H1 (cell line): ENCODE measurements at regions not wholly inside any gene's neighbourhood (a gene's known extent, or its start where the extent isn't known, plus 50 kb on each side); places are given as distances from the start of the nearest gene placed in this dataset.

Experiments
- CTCF ChIA-PET: fragments of 300-600 bp; sonication (Branson Sonifier 250); formaldehyde crosslinking; loops from one replicate; lab custom pipeline; 2021; ENCODE audit not compliant: partially characterized antibody; lab: Charles Lee
- POLR2A ChIA-PET: fragments of 300-600 bp; sonication (Branson Sonifier 250); formaldehyde crosslinking; loops from one replicate; lab custom pipeline; 2021; ENCODE audit warnings: inconsistent platforms; ENCODE audit not compliant: partially characterized antibody; lab: Charles Lee
- DNase-seq, 2 experiments: peaks; one replicate each; pipeline versions ENCODE4 v3.0.0 to v3.0.0-alpha.2; 2010 to 2022; ENCODE audit warnings: low spot score in 2 of 2, low read depth in 1 of 2, mixed read lengths in 1 of 2
- FAIRE-seq: peaks from 2 replicates; lab custom pipeline; 2011; peaks lifted over from hg19 to GRCh38; lab: Jason Lieb, UNC
- H2AFZ ChIP-seq: 2 replicates; pipeline ENCODE4 v1.8.1; 2012; ENCODE audit warnings: low read length, inconsistent platforms
- H2AK5ac ChIP-seq: 2 replicates; pipeline ENCODE4 v1.6.1; 2013; ENCODE audit warnings: low read depth, low read length
- H2BK120ac ChIP-seq: replicated peaks from 2 replicates; pipeline ENCODE3; 2013; ENCODE audit warnings: low read depth, low read length, inconsistent platforms
- H2BK12ac ChIP-seq: 2 replicates; pipeline ENCODE4 v1.6.1; 2013; ENCODE audit warnings: low read depth, low read length
- H2BK15ac ChIP-seq: 2 replicates; pipeline ENCODE4 v1.6.1; 2013; ENCODE audit warnings: low read length
- H2BK20ac ChIP-seq: 2 replicates; pipeline ENCODE4 v1.6.1; 2013; ENCODE audit warnings: low read length
- H2BK5ac ChIP-seq: 2 replicates; pipeline ENCODE4 v1.6.1; 2013; ENCODE audit warnings: low read depth, low read length
- H3K14ac ChIP-seq: 2 replicates; pipeline ENCODE4 v1.6.1; 2013; ENCODE audit warnings: inconsistent platforms; ENCODE audit not compliant: insufficient read length
- H3K18ac ChIP-seq: 2 replicates; pipeline ENCODE4 v1.6.1; 2013; ENCODE audit warnings: low read length; ENCODE audit errors: extremely low read depth
- H3K23ac ChIP-seq: 2 replicates; pipeline ENCODE4 v1.6.1; 2013; ENCODE audit warnings: inconsistent platforms; ENCODE audit not compliant: insufficient read length
- H3K23me2 ChIP-seq: 2 replicates; pipeline ENCODE4 v1.6.1; 2013; ENCODE audit warnings: low read depth, low read length
- H3K27ac ChIP-seq: 2 replicates; pipeline ENCODE4 v1.6.1; 2011; ENCODE audit warnings: low read depth, low read length, inconsistent platforms
- H3K27me3 ChIP-seq, 4 experiments: replicated peaks in 1 of 4; 1 replicate in 1 of 4; 2 replicates in 3 of 4; pipeline versions ENCODE4 v1.6.1 to v1.8.1; 2011 to 2013; ENCODE audit warnings: low read length in 3 of 4, mild to moderate bottlenecking in 3 of 4, inconsistent platforms in 2 of 4, mixed read lengths in 2 of 4, moderate library complexity in 1 of 4; ENCODE audit not compliant: control insufficient read depth in 3 of 4, insufficient read depth in 3 of 4; ENCODE audit errors: extremely low read depth in 1 of 4
- H3K36me3 ChIP-seq, 4 experiments: 2 replicates each; pipeline versions ENCODE4 v1.6.1 to v1.8.1; 2011 to 2013; ENCODE audit warnings: mild to moderate bottlenecking in 4 of 4, low read length in 3 of 4, moderate library complexity in 2 of 4, control low read depth in 1 of 4, inconsistent platforms in 1 of 4; ENCODE audit not compliant: insufficient read depth in 4 of 4, control insufficient read depth in 2 of 4
- H3K4ac ChIP-seq: replicated peaks from 2 replicates; pipeline ENCODE3; 2013; ENCODE audit warnings: low read length, low read depth, mixed read lengths, inconsistent platforms; ENCODE audit not compliant: insufficient read length
- H3K4me1 ChIP-seq, 4 experiments: replicated peaks in 1 of 4; 1 replicate in 1 of 4; 2 replicates in 3 of 4; pipeline versions ENCODE4 v1.6.1 to v1.8.1; 2011 to 2013; ENCODE audit warnings: low read length in 3 of 4, inconsistent platforms in 2 of 4, mixed read lengths in 1 of 4; ENCODE audit not compliant: insufficient read depth in 4 of 4, control insufficient read depth in 3 of 4
- H3K4me2 ChIP-seq, 2 experiments: 2 replicates each; pipeline versions ENCODE4 v1.6.1 to v1.8.1; 2011 to 2013; ENCODE audit warnings: low read depth in 2 of 2, low read length in 2 of 2, control low read depth in 1 of 2, inconsistent platforms in 1 of 2, mild to moderate bottlenecking in 1 of 2; ENCODE audit not compliant: insufficient read depth in 1 of 2
- H3K4me3 ChIP-seq, 4 experiments: fragments of 200-600, 300-600 bp in 1 of 4; sonication (generic), shearing (Covaris generic), sonication (Bioruptor Twin) in 1 of 4; 2 replicates each; pipeline versions ENCODE4 v1.5.1 to v1.8.1; 2011 to 2016; ENCODE audit warnings: low read length in 4 of 4, low read depth in 3 of 4, control low read depth in 2 of 4, inconsistent platforms in 2 of 4, mild to moderate bottlenecking in 2 of 4, mixed read lengths in 1 of 4, moderate library complexity in 1 of 4; ENCODE audit not compliant: insufficient read depth in 2 of 4; ENCODE audit errors: extremely low read depth in 1 of 4
- H3K56ac ChIP-seq: replicated peaks from 2 replicates; pipeline ENCODE3; 2013; ENCODE audit warnings: low read depth, mild to moderate bottlenecking, mixed read lengths, low read length, inconsistent platforms; ENCODE audit not compliant: insufficient read length
- H3K79me1 ChIP-seq: 2 replicates; pipeline ENCODE4 v1.6.1; 2013; ENCODE audit warnings: low read depth, low read length, control low read depth
- H3K79me2 ChIP-seq, 2 experiments: 2 replicates each; pipeline versions ENCODE4 v1.6.1 to v1.8.1; 2012 to 2013; ENCODE audit warnings: low read length in 2 of 2, mild to moderate bottlenecking in 2 of 2, inconsistent platforms in 1 of 2; ENCODE audit not compliant: insufficient read depth in 2 of 2, control insufficient read depth in 1 of 2
- H3K9ac ChIP-seq, 4 experiments: replicated peaks in 1 of 4; 1 replicate in 1 of 4; 2 replicates in 3 of 4; pipeline versions ENCODE4 v1.6.1 to v1.8.1; 2011 to 2013; ENCODE audit warnings: low read depth in 3 of 4, low read length in 3 of 4, control low read depth in 2 of 4, mild to moderate bottlenecking in 2 of 4, moderate library complexity in 2 of 4, inconsistent platforms in 1 of 4; ENCODE audit errors: extremely low read depth in 1 of 4
- H3K9me3 ChIP-seq, 2 experiments: 2 replicates each; pipeline versions ENCODE4 v1.6.1 to v1.8.1; 2012 to 2013; ENCODE audit warnings: mild to moderate bottlenecking in 2 of 2, moderate library complexity in 2 of 2, control low read depth in 1 of 2, inconsistent platforms in 1 of 2, low read depth in 1 of 2, low read length in 1 of 2, mixed read lengths in 1 of 2; ENCODE audit not compliant: insufficient read depth in 2 of 2
- H4K20me1 ChIP-seq, 2 experiments: replicated peaks in 1 of 2; 2 replicates each; pipeline versions ENCODE3 to v1.8.1; 2011 to 2013; ENCODE audit warnings: inconsistent platforms in 2 of 2, low read length in 2 of 2, mild to moderate bottlenecking in 1 of 2; ENCODE audit not compliant: insufficient read depth in 2 of 2, control insufficient read depth in 1 of 2
- H4K5ac ChIP-seq: 2 replicates; pipeline ENCODE4 v1.6.1; 2013; ENCODE audit warnings: low read length, low read depth, mixed read lengths, inconsistent platforms; ENCODE audit not compliant: insufficient read length
- H4K8ac ChIP-seq: 2 replicates; pipeline ENCODE4 v1.8.0; 2013; ENCODE audit warnings: mild to moderate bottlenecking, moderate library complexity, low read length, inconsistent platforms; ENCODE audit not compliant: insufficient read depth; ENCODE audit errors: extremely low read depth
- H4K91ac ChIP-seq: replicated peaks from 2 replicates; pipeline ENCODE3; 2013; ENCODE audit warnings: low read length, mixed read lengths, inconsistent platforms; ENCODE audit not compliant: insufficient read length
- BACH1 ChIP-seq: IDR thresholded peaks from 2 replicates; pipeline ENCODE4 v1.6.1; 2012; ENCODE audit warnings: low read length, improper control_type of control experiment
- BCL11A ChIP-seq, 2 experiments: IDR thresholded peaks; one replicate each; pipeline ENCODE4 v1.6.1; 2011; ENCODE audit warnings: low read depth in 2 of 2, low read length in 2 of 2, mild to moderate bottlenecking in 2 of 2
- EGR1 ChIP-seq: IDR thresholded peaks from 2 replicates; pipeline ENCODE4 v1.6.1; 2011; ENCODE audit warnings: low read depth, low read length, borderline replicate concordance
- TAF1 ChIP-seq: IDR thresholded peaks from 2 replicates; pipeline ENCODE4 v1.6.1; 2011; ENCODE audit warnings: mild to moderate bottlenecking, low read depth, low read length
- TAF7 ChIP-seq: optimal IDR thresholded peaks from 2 replicates; pipeline ENCODE3; 2011; ENCODE audit warnings: low read depth, mild to moderate bottlenecking, inconsistent platforms, low read length, moderate library complexity, borderline replicate concordance
- WGBS, 2 experiments: shearing (Covaris generic) in 1 of 2; methylation state at CpG; one replicate each; pipeline versions ENCODE4 v1.1.6 to v1.1.7; 2013 to 2015; ENCODE audit warnings: low lambda C conversion rate in 2 of 2, mixed read lengths in 2 of 2, inconsistent platforms in 1 of 2, low coverage in 1 of 2, missing lambda C conversion rate in 1 of 2; ENCODE audit not compliant: insufficient replicate concordance in 2 of 2, insufficient coverage in 1 of 2, insufficient read length in 1 of 2; ENCODE audit errors: extremely low coverage in 1 of 2, missing lambda C conversion rate in 1 of 2; 5-methylcytosine and 5-hydroxymethylcytosine counted together

DNA sequence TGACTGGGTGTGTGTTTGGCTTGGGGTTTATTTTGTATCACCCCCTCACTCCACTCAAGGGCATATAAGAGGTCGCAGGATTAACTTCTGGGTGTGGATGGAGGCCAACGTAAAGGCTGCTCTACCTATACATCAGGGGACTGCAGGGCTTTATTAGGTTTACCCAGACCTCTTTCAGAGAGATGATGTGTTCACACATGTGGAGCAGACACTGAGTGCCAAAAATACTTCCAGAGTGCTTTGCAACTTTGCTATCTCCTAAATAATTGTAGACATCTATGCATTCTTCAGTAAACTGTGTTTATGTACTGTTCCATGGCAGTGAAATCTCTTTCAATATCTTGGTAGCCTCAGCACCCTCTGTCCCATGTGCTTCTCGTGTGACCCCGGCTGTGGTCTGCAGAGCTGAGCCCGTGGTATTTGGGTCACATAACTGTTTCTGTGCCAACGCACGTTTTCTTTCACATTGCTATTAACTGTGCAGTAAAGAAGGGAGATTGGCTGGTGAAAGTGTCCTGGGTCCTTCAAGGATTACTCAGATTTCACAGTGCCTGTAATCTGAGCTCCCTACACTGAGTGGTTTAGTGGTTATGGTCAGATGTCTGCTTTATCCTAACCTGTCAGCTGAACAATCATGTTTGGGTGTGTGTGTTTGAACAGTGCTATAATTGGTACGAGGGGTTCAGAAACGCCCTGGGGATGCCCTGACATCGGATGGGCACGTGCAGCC, 208.1 kb downstream of the VAPA start:
- no peak overlapping the region for H4K5ac ChIP-seq
- H2BK15ac ChIP-seq = no peak overlapping the region
- 89% methylated on average over 11 of the region's 11 CpGs; no CpG with 5 or more reads in 1 of the 2 experiments for WGBS, 2 experiments
- H2BK120ac ChIP-seq = no peak overlapping the region
- no peak overlapping the region for H2BK5ac ChIP-seq
- no peaks in the 10 kb centered on the region for H3K79me1 ChIP-seq
- no peak overlapping the region for H3K56ac ChIP-seq
- H3K23ac ChIP-seq = no peak overlapping the region
- ChIA-PET POLR2A (no interaction called here), CTCF (interaction anchor here (1.3 to 1.8 kb wide), 2 partner anchors 9 to 12 kb away, joined by 4 to 6 read pairs; no protein-coding TSS in a partner anchor)
- no peak overlapping the region for H2BK12ac ChIP-seq
- no peak overlapping the region for H2BK20ac ChIP-seq
- no peak overlapping the region for H3K4me3 ChIP-seq
- peaks cover 2 to 3% of the 10 kb centered on the region in 2 experiments; a peak in 1 of 4 replicates for H3K9me3 ChIP-seq
- peak overlapping the region; percentile 60; the same call in 1 of the 2 replicates for H2AFZ ChIP-seq
- H3K4me2 ChIP-seq = no peak overlapping the region
- no peak for DNase-seq
- H3K27me3 ChIP-seq = no peaks in the 10 kb centered on the region
- H3K79me2 ChIP-seq = no peaks in the 10 kb centered on the region
- no peak overlapping the region for H3K14ac ChIP-seq
- H3K9ac ChIP-seq = no peak overlapping the region
- H4K8ac ChIP-seq = no peak overlapping the region
- no peak for FAIRE-seq
- peaks cover 0 to 9% (median 5%) of the 10 kb centered on the region in 4 experiments; a peak in 6 of 7 replicates for H3K4me1 ChIP-seq
- H4K20me1 ChIP-seq = no peaks in the 10 kb centered on the region
- H4K91ac ChIP-seq = peak overlapping the region; percentile 12
- H3K4ac ChIP-seq = no peak overlapping the region
- TF ChIP-seq BACH1 (no peak), TAF1 (no peak), EGR1 (no peak), TAF7 (no peak), BCL11A (IDR thresholded peaks at IDR 0.05; ENCODE audit: low read depth in 2 of 2, low read length in 2 of 2) (no peak)
- H2AK5ac ChIP-seq = no peak overlapping the region
- no peaks in the 10 kb centered on the region for H3K23me2 ChIP-seq
- H3K18ac ChIP-seq = no peak overlapping the region
- H3K27ac ChIP-seq = no peak overlapping the region; the same call in 1 of the 2 replicates
- H3K36me3 ChIP-seq = no peaks in the 10 kb centered on the region
